ENCODE measurements at regions not wholly inside any gene's neighbourhood (a gene's known extent, or its start where the extent isn't known, plus 50 kb on each side); places are given as distances from the start of the nearest gene placed in this dataset.
"Not testable (repeated sequence)": the region's sequence is repeated elsewhere in the genome, so short reads cannot be mapped to it uniquely, and the experiment has no call there.

DNA sequence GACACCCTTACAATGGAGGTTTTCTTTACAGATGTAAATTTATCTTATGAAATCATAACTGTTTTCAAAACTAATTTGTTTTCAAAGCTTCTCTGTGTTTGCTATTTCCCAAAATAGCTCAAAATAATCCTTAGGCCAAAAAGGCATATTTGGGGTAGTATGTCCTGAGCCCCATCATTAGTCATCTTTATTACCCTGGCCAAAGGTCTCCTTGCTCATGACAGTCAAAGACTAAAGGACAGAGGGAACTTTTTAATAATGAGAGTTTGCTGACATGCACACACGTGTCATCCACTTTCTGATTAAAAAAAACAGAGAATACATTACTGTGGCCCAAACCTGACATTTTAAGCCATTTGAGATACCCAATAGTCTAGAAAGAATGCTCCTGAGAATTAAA is 221.9 kb upstream of the DUSP10 start:
- Histone ChIP-seq H3K27me3 (no peaks in the 10 kb centered on the region), H3K4me3 (no peak overlapping the region), H3K36me3 (no peaks in the 10 kb centered on the region), H3K9me3 (no peaks in the 10 kb centered on the region; the same call in 1 of the 2 replicates)
- no peak for DNase-seq

DNA sequence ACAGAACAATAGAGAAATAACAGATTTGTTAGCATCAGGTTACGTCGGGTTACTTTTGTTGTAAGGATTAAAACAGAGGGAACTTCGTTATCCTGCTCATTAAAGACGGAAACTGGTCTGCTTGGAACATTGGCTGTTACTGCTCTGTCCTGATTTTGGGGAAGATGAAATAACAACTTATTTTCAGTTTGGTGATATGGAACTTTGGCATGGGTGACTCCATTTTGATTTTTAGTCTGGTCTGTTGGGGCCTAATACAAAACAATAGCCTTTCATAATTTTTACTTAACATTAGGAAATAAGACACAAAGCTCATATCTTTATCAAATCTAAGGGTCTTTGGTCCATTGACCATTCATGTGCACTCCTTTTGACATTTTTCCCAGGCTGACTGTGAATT is 220.5 kb upstream of the DUSP10 start:
- H3K9me3 ChIP-seq = peaks cover 2% of the 10 kb centered on the region
- DNase-seq = no peak
- H3K4me3 ChIP-seq = no peak overlapping the region
- H3K27me3 ChIP-seq = no peaks in the 10 kb centered on the region
- no peaks in the 10 kb centered on the region for H3K36me3 ChIP-seq

DNA sequence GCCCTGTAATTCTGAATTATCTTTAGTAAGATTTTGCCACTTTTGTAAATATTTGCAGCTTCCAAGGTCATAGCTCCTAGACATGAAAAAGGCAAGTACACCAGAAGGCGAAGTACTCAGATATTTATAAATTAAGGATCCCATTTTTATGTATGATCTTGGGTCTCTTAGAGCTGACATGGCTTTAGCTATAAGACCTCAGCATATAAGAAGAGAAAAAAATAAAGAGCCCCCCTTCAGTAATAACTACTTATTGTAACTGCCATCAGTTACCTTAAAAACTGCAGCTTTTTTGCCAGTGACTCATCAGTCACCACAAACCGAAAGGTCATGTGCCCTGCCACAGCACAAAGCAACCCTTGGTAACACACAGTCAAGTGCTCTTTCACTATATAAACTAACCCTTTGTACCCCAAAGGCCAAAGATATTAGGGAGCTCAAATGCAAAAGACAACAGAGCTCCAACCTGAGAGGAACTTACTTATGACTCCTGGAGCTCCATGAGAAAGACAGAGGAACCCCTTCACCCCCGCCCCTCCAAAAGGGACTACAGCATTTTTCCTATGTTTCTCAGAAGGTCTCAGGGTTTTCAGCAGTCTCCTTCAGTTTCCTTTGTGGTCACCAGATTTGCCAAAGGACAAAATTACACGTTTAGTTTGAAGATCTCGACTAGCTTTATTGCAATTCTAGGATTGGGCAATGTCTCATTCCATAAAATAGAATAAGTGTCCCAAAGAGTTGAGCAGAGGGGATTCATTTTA is 219.8 kb upstream of the DUSP10 start:
- H3K36me3 ChIP-seq = no peaks in the 10 kb centered on the region
- peaks cover 6% of the 10 kb centered on the region for H3K9me3 ChIP-seq
- H3K27me3 ChIP-seq = no peaks in the 10 kb centered on the region
- DNase-seq = peak; percentile 19
- no peak overlapping the region for H3K4me3 ChIP-seq

DNA sequence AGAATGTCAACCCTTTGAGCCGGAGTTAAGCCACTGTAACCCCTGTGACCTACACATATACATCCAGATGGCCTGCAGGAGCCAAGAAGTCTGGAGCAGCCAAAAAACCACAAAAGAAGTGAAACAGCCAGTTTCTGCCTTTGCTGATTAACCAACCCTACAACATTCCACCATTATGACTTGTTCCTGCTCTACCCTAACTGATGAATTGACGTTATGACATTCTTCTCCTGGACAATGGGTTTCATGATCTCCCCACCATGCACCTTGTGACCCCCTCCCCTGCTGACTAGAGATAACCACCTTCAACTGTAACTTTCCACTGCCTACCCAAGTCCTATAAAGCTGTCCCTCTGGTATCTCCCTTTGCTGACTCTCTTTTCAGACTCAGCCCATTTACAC is 216.3 kb upstream of the DUSP10 start:
- not testable (repeated sequence) for H3K4me3 ChIP-seq, H3K27me3 ChIP-seq, H3K36me3 ChIP-seq, DNase-seq, H3K9me3 ChIP-seq

DNA sequence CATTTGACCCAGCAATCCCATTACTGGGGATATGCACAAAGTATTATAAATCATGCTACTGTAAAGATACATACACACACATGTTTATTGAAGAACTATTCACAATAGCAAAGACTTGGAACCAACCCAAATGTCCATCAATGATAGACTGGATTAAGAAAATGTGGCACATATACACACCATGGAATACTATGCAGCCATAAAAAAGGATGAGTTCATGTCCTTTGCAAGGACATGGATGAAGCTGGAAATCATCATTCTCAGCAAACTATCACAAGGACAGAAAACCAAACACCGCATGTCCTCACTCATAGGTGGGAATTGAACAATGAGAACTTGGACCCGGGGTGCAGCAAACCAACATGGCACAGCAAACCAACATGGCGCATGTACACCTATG is 215.5 kb upstream of the DUSP10 start:
- not testable (repeated sequence) for H3K9me3 ChIP-seq, H3K36me3 ChIP-seq, H3K27me3 ChIP-seq, DNase-seq, H3K4me3 ChIP-seq

DNA sequence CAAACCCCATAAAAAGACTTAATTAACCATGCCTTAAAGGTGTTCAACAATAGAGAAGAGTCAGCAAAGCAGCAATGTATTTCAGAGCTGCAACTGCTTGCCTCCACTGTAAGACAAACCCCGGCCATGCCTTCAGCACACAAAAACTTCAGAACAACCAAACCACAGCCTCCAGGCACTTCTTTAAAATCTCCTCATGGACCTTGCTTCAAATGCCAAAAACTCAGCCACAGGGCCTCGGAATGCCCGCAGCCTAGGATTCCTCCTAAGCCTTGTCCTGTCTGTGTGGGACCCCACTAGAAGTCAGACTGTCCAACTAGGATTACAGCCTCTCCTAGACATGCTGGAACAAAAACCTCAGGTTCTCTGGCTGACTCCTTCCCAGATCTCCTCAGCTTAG is 208.1 kb upstream of the DUSP10 start:
- Histone ChIP-seq H3K36me3 (no peaks in the 10 kb centered on the region), H3K9me3 (peaks cover 3% of the 10 kb centered on the region), H3K27me3 (no peaks in the 10 kb centered on the region), H3K4me3 (no peak overlapping the region)
- no peak for DNase-seq

DNA sequence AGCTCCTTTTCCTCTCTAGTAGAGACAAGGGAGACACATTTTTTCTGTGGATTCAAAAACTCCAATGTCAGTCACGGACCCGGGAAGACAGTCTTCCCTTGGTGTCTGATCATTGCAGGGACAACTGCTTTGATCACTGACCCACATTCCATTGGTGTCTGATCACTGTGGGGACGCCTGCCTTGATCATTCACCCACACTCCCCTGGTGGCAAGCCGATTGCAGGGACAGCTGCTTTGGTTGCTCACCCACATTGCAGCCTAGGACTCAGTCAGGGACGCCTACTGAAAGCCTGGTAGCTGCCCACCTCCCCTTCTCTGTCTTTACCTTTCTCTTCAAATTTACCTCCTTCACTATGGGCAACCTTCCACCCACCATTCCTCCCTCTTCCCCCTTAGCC is 206.6 kb upstream of the DUSP10 start:
- H3K4me3 ChIP-seq = no peak overlapping the region
- H3K27me3 ChIP-seq = no peaks in the 10 kb centered on the region
- H3K36me3 ChIP-seq = no peaks in the 10 kb centered on the region
- peaks cover 16% of the 10 kb centered on the region for H3K9me3 ChIP-seq
- no peak for DNase-seq

DNA sequence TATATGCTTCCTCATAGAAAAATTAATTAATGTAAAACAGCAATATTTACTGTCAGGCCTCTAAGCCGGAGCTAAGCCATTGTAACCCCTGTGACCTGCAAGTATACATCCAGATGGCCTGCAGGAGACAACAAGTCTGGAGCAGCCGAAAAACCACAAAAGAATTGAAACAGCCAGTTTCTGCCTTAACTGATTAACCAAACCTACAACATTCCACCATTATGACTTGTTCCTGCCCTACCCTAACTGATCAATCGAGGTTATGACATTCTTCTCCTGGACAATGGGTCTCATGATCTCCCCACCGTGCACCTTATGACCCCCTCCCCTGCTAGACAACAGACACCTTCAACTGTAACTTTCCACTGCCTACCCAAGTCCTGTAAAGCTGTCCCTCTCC is 205.8 kb upstream of the DUSP10 start:
- no peaks in the 10 kb centered on the region for H3K27me3 ChIP-seq
- no peak overlapping the region for H3K4me3 ChIP-seq
- peaks cover 16% of the 10 kb centered on the region for H3K9me3 ChIP-seq
- H3K36me3 ChIP-seq = no peaks in the 10 kb centered on the region
- DNase-seq = no peak

DNA sequence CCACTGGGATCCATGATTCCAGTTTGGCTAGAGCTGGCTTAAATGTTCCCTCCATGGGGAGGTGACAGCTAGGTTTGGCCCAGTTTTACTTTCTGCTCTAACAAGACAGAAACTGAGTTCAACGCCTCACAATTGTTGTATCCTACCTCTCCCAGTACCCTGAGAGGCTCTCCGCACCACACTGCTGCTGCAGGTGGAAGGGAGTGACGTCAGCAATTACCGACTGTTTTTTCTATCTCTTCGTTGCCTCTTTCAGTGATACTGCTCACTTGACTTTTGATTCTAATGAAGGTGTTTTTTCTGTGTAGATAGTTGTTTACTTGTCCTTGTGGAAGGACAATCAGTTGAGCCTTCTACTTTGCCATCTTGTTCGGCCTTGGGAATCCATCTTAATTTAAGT is 204.9 kb upstream of the DUSP10 start:
- no peak overlapping the region for H3K4me3 ChIP-seq
- H3K9me3 ChIP-seq = peaks cover 16% of the 10 kb centered on the region
- H3K36me3 ChIP-seq = no peaks in the 10 kb centered on the region
- H3K27me3 ChIP-seq = no peaks in the 10 kb centered on the region
- DNase-seq = no peak

DNA sequence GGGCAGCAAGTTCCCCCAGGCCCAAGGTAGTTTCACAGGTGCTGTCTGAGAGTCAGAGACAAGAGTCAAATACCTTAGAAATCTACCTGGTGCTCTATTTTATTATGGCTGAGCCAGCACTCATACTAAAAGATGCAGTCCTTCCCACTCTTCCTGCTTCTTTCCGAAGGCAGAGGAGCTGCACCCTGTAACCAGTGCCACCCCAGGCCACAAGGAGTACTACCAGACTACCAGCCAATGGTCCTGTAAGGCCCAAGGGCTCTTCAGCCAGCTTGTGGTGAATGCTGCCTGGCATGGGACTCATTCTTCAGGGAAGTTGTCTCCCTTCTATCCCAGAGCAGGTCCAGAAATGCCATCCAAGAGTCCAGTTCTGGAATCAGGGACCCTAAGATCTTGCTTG is 203.8 kb upstream of the DUSP10 start:
- Histone ChIP-seq H3K36me3 (no peaks in the 10 kb centered on the region), H3K27me3 (no peaks in the 10 kb centered on the region), H3K4me3 (no peak overlapping the region), H3K9me3 (peaks cover 16% of the 10 kb centered on the region)
- no peak for DNase-seq

DNA sequence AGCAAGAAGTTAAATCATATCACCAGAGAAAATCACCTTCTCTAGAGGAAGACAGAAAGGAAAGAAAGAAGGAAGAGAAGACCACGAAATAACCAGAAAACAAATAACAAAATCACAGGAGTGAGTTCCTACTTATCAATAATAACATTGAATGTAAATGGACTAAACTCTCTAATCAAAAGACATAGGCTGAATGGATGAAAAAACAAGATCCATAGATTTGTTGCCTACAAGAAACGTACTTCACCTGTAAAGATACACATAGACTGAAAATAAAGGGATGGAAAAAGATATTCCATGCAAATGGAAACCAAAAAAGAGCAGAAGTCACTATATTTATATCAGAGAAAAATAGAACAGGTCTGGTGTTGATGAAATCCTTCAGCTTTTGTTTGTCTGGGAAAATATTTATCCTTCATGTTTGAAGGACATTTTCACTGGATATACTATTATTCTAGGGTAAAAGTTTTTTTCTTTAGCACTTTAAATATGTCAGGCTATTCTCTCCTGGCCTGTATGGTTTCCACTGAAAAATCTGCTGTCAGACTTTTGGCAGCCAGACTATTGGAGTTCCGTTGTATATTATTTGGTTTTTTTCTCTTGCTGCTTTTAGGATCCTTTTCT is 202.5 kb upstream of the DUSP10 start:
- H3K4me3 ChIP-seq = no peak overlapping the region
- no peaks in the 10 kb centered on the region for H3K27me3 ChIP-seq
- no peak for DNase-seq
- peaks cover 16% of the 10 kb centered on the region for H3K9me3 ChIP-seq
- no peaks in the 10 kb centered on the region for H3K36me3 ChIP-seq

DNA sequence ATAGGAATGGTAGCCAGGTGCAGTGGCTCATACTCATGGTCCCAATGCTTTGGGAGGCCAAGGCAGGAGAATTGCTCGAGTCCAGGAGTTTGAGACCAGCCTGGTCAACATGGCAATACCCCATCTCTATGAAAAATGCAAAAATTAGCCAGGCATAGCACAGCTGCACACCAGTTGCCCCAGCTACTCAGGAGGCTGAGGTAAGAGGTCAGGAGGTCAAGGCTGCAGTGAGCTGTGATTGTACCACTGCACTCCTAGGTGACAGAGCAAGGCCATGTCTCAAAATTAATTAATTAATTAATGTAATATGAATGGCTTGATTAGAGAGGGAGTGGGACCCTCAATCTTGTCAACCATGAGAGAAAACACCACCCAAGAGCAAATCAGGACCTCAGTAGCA is 198.7 kb upstream of the DUSP10 start:
- Histone ChIP-seq H3K9me3 (peaks cover 15% of the 10 kb centered on the region), H3K27me3 (no peaks in the 10 kb centered on the region), H3K4me3 (no peak overlapping the region), H3K36me3 (no peaks in the 10 kb centered on the region)
- DNase-seq = no peak

DNA sequence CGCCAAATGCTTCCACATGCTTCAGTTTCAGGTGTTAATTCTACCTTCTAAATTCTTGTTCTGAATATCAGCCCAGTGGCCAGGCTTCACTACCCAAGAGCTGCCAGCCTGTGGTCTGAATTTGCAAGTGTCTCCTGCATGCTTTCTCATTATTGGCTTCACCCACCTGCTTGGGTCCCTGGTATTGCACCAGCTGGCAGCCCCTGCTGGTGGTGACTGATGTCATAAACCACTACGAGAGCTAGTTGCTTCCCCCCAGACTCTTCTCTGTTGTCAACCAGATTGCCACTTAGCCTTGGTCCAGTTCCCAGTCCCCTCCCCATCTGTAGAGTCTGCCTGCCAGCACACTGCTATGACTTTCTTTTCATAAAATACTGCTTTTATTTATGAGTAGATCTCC is 197.7 kb upstream of the DUSP10 start:
- Histone ChIP-seq H3K27me3 (no peaks in the 10 kb centered on the region), H3K36me3 (no peaks in the 10 kb centered on the region), H3K4me3 (no peak overlapping the region), H3K9me3 (peaks cover 9% of the 10 kb centered on the region)
- no peak for DNase-seq

DNA sequence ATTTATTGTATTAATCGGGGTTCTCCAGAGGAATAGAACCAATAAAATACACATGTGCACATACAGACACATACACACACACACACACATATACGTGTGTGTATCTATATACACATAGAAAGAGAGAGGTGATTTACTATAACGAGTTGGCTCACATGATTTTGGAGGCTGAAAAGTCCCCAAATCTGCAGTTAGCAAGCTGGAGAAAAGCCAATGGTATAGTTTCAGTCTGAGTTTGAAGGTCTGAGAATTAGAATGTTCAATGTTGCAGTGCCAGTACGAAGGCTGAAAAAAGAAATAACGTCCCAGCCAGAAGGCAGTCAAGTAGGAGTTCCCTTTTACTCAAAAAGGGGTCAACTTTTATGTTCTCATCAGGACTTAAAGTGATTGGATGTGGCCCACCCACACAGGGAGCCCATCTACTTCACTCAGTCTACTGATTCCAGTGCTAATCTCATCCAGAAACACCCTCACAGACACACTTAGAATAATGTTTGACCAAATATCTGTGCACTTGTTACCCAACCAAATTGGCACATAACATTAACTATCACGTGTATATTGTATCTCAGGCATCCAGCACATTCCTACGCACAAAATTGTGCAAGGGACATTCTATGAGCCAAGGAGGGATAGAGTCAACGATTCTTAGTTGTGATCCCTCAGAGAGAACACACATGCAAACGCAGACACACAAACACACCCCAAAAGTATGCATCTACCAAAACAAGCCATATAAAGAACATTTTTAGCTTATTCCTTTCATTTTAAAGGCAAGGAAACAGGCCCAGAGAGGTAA is 195.5 kb upstream of the DUSP10 start:
- Histone ChIP-seq H3K4me3 (no peak overlapping the region), H3K27me3 (no peaks in the 10 kb centered on the region), H3K36me3 (no peaks in the 10 kb centered on the region), H3K9me3 (peaks cover 6% of the 10 kb centered on the region)
- no peak for DNase-seq

DNA sequence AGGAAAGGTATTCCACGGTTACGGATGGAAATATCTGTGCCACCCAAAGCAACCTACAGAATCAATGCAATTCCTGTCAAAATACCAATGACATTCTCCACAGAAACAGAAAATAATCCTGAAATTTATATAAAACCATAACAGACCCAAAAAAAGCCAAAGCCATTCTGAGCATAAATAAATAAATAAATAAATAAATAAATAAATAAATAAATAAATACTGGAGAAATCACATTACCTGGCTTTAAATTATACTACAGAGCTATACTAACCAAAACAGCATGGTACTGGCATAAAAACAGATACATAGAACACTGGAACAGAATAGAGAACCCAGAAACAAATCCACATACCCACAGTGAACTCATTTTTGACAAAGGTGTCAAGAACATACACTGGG is 191.9 kb upstream of the DUSP10 start:
- peaks cover 6% of the 10 kb centered on the region for H3K9me3 ChIP-seq
- H3K27me3 ChIP-seq = no peaks in the 10 kb centered on the region

DNA sequence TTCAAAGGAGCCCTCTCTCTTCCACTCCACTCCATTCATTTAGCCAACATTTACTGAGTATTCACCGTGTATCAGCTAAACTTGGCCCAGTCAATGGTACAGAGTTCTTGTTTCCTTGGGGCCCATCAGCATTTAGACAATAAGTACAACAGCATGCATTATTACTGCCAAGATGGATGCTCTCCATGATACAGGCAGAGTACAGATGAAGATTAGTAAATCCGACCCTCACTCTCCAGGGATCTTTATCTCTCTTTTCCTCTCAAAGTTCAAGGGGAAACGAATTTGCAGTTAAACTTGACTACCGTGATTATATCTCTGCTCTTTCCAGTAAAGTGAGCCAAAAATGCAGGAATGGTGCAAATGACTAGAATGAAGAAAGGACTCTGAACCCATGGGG is 184.6 kb upstream of the DUSP10 start:
- Histone ChIP-seq H3K27me3 (no peaks in the 10 kb centered on the region), H3K36me3 (no peaks in the 10 kb centered on the region), H3K4me3 (no peak overlapping the region), H3K9me3 (no peaks in the 10 kb centered on the region; the same call in 1 of the 2 replicates)
- no peak for DNase-seq

More for the DNA sequence above, 191.9 kb upstream of the DUSP10 start:
- H3K36me3 ChIP-seq = no peaks in the 10 kb centered on the region
- H3K4me3 ChIP-seq = no peak overlapping the region
- DNase-seq = no peak

DNA sequence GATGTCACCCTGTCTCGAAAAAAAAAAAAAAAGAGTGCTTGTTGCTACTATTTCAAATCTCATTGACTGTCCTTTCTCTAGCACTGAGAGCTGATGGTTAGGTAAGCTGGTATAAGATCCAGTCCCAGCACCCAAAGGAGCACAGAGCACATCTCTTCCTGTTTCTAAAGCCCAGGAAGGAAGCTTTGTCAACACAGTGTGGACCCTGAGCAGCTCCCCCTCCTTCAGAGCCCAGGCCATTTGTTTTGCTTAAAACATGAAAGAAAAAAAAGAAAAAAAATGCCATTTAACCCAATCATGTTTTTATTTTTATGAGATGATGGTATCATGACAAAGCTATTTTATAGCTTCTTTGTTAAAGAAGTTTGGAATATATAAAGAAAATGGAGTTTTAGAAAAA is 184.1 kb upstream of the DUSP10 start:
- Histone ChIP-seq H3K4me3 (no peak overlapping the region), H3K9me3 (no peaks in the 10 kb centered on the region; the same call in 1 of the 2 replicates), H3K27me3 (no peaks in the 10 kb centered on the region), H3K36me3 (no peaks in the 10 kb centered on the region)
- DNase-seq = no peak
